ENCODE measurements at regions not wholly inside any gene's neighbourhood (a gene's known extent, or its start where the extent isn't known, plus 50 kb on each side); places are given as distances from the start of the nearest gene placed in this dataset.

DNA sequence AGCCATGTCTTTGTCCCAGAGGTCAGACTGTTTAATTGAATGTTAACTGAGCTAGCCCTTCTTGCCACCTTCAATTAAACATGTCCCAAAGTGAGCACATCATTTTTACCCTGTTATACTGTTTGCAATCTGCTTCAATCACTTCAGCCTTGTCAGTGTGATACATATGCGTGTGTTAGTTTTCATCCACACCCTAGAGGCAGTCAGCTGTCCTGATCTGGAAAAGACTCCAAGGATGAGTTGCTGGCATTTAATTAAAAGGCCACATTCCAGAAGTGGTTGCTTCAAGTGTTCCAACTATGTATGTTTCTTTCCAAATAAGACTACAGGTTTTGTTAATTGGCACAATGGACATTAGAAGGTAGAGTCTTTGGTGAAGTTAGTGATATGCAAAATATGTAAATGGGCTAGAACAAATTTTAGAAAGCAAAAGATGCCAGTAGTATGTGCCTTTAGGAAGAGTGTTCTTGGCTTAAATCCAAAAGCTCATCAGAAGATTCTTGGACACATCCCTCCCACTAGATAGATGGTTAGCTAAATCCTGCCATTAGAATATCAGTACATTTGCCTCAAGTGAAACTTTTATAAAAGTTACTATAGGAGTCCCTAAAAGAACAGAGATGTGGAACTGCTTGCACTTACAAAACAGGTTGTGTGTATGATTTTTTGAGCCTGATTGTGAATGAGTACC lies 79.5 kb upstream of the SLIT2 start:
- CTCF ChIA-PET, result no interaction called here
- no peaks in the 10 kb centered on the region for H3K4me1 ChIP-seq (ENCODE audit: control insufficient read depth, insufficient read depth, low read length)
- H3K27ac ChIP-seq (ENCODE audit: low read length), result no peak overlapping the region
- no TSS peak for BruUV-seq (replicated peaks)
- no peaks in the 10 kb centered on the region for H3K36me3 ChIP-seq (ENCODE audit: control insufficient read depth, insufficient read depth, low read length)
- in situ Hi-C loops (cut with HindIII; ENCODE audit: low pct_unique_long_range_greater_than_20kb, low sequenced_read_pairs) (no loop called here), intact Hi-C loops (cut with micrococcal nuclease; ENCODE audit: unreplicated experiment) (no loop called here)
- H3K4me3 ChIP-seq (ENCODE audit: low read depth in 2 of 2, low read length in 2 of 2), result no peak overlapping the region
- no peaks in the 10 kb centered on the region for H3K9me3 ChIP-seq (ENCODE audit: control insufficient read depth, insufficient read depth, low read depth, low read length)
- POLR2A ChIA-PET, result no interaction called here
- TF ChIP-seq, protein P1, sequence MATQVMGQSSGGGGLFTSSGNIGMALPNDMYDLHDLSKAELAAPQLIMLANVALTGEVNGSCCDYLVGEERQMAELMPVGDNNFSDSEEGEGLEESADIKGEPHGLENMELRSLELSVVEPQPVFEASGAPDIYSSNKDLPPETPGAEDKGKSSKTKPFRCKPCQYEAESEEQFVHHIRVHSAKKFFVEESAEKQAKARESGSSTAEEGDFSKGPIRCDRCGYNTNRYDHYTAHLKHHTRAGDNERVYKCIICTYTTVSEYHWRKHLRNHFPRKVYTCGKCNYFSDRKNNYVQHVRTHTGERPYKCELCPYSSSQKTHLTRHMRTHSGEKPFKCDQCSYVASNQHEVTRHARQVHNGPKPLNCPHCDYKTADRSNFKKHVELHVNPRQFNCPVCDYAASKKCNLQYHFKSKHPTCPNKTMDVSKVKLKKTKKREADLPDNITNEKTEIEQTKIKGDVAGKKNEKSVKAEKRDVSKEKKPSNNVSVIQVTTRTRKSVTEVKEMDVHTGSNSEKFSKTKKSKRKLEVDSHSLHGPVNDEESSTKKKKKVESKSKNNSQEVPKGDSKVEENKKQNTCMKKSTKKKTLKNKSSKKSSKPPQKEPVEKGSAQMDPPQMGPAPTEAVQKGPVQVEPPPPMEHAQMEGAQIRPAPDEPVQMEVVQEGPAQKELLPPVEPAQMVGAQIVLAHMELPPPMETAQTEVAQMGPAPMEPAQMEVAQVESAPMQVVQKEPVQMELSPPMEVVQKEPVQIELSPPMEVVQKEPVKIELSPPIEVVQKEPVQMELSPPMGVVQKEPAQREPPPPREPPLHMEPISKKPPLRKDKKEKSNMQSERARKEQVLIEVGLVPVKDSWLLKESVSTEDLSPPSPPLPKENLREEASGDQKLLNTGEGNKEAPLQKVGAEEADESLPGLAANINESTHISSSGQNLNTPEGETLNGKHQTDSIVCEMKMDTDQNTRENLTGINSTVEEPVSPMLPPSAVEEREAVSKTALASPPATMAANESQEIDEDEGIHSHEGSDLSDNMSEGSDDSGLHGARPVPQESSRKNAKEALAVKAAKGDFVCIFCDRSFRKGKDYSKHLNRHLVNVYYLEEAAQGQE (IDR thresholded peaks at IDR 0.05; ENCODE audit: insufficient read depth in 1 of 2, low read depth in 2 of 2, low read length in 1 of 2), result no peak
- TF ChIP-seq POLR2AphosphoS5 (IDR thresholded peaks at IDR 0.05; ENCODE audit: low read depth, low read length) (no peak), SIN3A (IDR thresholded peaks at IDR 0.05; ENCODE audit: borderline replicate concordance, insufficient read depth, low read depth, low read length) (no peak), TCF7L2 (IDR thresholded peaks at IDR 0.05; ENCODE audit: low read depth, low read length) (no peak)
- TF ChIP-seq, protein P2, sequence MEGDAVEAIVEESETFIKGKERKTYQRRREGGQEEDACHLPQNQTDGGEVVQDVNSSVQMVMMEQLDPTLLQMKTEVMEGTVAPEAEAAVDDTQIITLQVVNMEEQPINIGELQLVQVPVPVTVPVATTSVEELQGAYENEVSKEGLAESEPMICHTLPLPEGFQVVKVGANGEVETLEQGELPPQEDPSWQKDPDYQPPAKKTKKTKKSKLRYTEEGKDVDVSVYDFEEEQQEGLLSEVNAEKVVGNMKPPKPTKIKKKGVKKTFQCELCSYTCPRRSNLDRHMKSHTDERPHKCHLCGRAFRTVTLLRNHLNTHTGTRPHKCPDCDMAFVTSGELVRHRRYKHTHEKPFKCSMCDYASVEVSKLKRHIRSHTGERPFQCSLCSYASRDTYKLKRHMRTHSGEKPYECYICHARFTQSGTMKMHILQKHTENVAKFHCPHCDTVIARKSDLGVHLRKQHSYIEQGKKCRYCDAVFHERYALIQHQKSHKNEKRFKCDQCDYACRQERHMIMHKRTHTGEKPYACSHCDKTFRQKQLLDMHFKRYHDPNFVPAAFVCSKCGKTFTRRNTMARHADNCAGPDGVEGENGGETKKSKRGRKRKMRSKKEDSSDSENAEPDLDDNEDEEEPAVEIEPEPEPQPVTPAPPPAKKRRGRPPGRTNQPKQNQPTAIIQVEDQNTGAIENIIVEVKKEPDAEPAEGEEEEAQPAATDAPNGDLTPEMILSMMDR (IDR thresholded peaks at IDR 0.05), result no peak
- ATAC-seq (no peak), DNase-seq (ENCODE audit: low read depth, low spot score) (no peak)
- H3K27me3 ChIP-seq (ENCODE audit: control insufficient read depth, insufficient read depth, low read length), result no peaks in the 10 kb centered on the region

DNA sequence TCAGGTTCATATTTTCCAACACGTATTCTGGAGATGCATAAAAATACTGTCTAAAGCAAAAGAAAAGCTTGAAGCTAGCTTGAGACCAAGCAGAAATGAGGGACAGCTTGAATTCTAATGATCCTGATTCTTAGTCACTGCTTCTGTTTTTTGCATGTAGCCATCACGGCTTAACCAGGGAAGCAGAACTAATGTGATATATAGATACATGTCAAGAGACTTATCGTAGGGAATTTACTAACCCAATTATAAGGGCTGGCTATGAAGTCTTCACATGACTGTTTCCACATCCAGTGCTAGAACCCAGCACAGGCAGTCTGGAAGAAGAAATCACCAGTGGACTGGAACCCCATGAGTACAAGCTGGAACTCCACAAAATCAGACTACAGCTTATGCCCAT lies 85.2 kb upstream of the SLIT2 start:
- H3K27me3 ChIP-seq (ENCODE audit: control insufficient read depth, insufficient read depth, low read length), result no peaks in the 10 kb centered on the region
- POLR2A ChIA-PET, result interaction anchor here (0.6 kb wide), 1 partner anchor 249 kb away, joined by 4 read pairs; no protein-coding TSS in a partner anchor

More for the DNA sequence above, 85.2 kb upstream of the SLIT2 start:
- ATAC-seq (no peak), DNase-seq (ENCODE audit: low read depth, low spot score) (no peak)
- H3K9me3 ChIP-seq (ENCODE audit: control insufficient read depth, insufficient read depth, low read depth, low read length), result no peaks in the 10 kb centered on the region
- CTCF ChIA-PET, result no interaction called here
- H3K4me1 ChIP-seq (ENCODE audit: control insufficient read depth, insufficient read depth, low read length), result no peaks in the 10 kb centered on the region
- in situ Hi-C loops (cut with HindIII; ENCODE audit: low pct_unique_long_range_greater_than_20kb, low sequenced_read_pairs), result no loop called here
- H3K27ac ChIP-seq (ENCODE audit: low read length), result no peak overlapping the region
- TF ChIP-seq TCF7L2 (IDR thresholded peaks at IDR 0.05; ENCODE audit: low read depth, low read length) (no peak), POLR2AphosphoS5 (IDR thresholded peaks at IDR 0.05; ENCODE audit: low read depth, low read length) (no peak)
- TF ChIP-seq, protein P2 (IDR thresholded peaks at IDR 0.05), result no peak
- TF ChIP-seq, protein P1 (IDR thresholded peaks at IDR 0.05; ENCODE audit: insufficient read depth in 1 of 2, low read depth in 2 of 2, low read length in 1 of 2), result no peak
- no TSS peak for BruUV-seq (replicated peaks)
- H3K4me3 ChIP-seq (ENCODE audit: low read depth in 2 of 2, low read length in 2 of 2), result no peak overlapping the region
- intact Hi-C loops (cut with micrococcal nuclease; ENCODE audit: unreplicated experiment), result no loop called here
- H3K36me3 ChIP-seq (ENCODE audit: control insufficient read depth, insufficient read depth, low read length), result no peaks in the 10 kb centered on the region

Measured in Panc1 (cell line).